DOHH2 (cell line): ENCODE measurements at regions not wholly inside any gene's neighbourhood (a gene's known extent, or its start where the extent isn't known, plus 50 kb on each side); places are given as distances from the start of the nearest gene placed in this dataset.

Source experiments
- EZH2phosphoT487 ChIP-seq: fragments of 200-600 bp; sonication (generic); IDR thresholded peaks from 2 replicates; pipeline ENCODE4 v1.6.1; 2017; ENCODE audit warnings: borderline replicate concordance, mild to moderate bottlenecking, antibody characterized with exemption, low read length, moderate library complexity, mixed read lengths
- TF ChIP-seq, protein P1 (sequence below): fragments of 200-600 bp; sonication (generic); IDR thresholded peaks from one replicate; pipeline ENCODE4 v1.5.1; 2014; ENCODE audit warnings: antibody characterized with exemption, mild to moderate bottlenecking, low read depth, low read length; ENCODE audit not compliant: poor library complexity, severe bottlenecking

DNA sequence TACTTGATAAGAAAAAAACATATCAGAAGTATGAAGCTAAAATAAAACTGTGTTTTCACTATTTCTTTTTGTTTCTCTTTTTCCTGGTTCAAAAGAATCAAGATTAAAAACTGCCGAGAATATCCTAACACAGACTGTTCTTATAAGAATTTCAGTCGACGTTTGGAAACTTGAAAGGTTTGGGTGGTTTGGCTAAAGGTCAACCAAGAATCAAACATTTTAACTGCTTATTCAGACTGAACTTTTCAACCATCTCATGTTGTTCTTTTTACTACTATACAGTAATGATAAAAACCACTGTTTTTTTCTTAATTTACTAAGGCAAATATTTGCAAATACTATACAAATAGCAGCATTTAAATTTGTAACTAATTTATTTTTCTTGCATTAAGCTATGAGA, 308.5 kb upstream of the TFPI start:
- TF ChIP-seq, protein P1, sequence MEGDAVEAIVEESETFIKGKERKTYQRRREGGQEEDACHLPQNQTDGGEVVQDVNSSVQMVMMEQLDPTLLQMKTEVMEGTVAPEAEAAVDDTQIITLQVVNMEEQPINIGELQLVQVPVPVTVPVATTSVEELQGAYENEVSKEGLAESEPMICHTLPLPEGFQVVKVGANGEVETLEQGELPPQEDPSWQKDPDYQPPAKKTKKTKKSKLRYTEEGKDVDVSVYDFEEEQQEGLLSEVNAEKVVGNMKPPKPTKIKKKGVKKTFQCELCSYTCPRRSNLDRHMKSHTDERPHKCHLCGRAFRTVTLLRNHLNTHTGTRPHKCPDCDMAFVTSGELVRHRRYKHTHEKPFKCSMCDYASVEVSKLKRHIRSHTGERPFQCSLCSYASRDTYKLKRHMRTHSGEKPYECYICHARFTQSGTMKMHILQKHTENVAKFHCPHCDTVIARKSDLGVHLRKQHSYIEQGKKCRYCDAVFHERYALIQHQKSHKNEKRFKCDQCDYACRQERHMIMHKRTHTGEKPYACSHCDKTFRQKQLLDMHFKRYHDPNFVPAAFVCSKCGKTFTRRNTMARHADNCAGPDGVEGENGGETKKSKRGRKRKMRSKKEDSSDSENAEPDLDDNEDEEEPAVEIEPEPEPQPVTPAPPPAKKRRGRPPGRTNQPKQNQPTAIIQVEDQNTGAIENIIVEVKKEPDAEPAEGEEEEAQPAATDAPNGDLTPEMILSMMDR, result no peak
- no peak for TF ChIP-seq EZH2phosphoT487
